Activated T-cell treated with anti-CD3 and anti-CD28 coated beads, Interleukin-2, amount 50 U/mL, for 24 hours (primary cell): ENCODE measurements at regions not wholly inside any gene's neighbourhood (a gene's known extent, or its start where the extent isn't known, plus 50 kb on each side); places are given as distances from the start of the nearest gene placed in this dataset.

Experiments
- DNase-seq: peaks from one replicate; pipeline ENCODE4 v3.0.0-alpha.2; 2020
- H3K27ac Mint-ChIP-seq: 2 replicates; pipeline ENCODE4 v1.8.0; 2020; ENCODE audit warnings: mild to moderate bottlenecking, mixed read lengths
- H3K27me3 Mint-ChIP-seq: 2 replicates; pipeline ENCODE4 v1.8.0; 2020; ENCODE audit warnings: mixed read lengths
- H3K36me3 Mint-ChIP-seq: 2 replicates; pipeline ENCODE4 v1.8.0; 2020; ENCODE audit warnings: low read depth, mixed read lengths
- H3K4me1 Mint-ChIP-seq: 2 replicates; pipeline ENCODE4 v1.8.0; 2020; ENCODE audit warnings: low read depth, mixed read lengths
- H3K4me3 Mint-ChIP-seq: 2 replicates; pipeline ENCODE4 v1.8.0; 2020; ENCODE audit warnings: mild to moderate bottlenecking, moderate library complexity, mixed read lengths
- H3K9me3 Mint-ChIP-seq: 2 replicates; pipeline ENCODE4 v1.8.0; 2020; ENCODE audit warnings: mixed read lengths

DNA sequence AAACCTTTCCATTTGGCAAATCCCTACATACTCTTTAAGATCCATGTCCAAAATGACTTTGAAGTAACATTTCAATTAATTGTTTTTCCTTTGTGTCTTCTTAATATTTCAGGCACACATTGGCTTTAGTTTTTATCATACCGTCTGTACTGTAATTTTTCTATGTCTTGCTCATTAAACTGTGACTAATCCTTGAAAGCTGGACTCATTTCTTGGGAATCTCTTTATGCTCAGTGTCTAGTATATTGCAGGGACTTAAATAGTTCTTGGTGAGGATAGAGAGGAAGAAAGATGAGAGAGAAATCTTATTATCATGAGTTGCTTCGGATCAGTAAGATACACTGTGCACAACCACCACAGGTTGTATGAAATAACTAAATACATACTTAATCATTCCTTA lies 448.3 kb upstream of the ST6GAL2 start:
- Mint-ChIP-seq H3K27ac (no peak overlapping the region), H3K4me1 (no peaks in the 10 kb centered on the region), H3K4me3 (no peak overlapping the region), H3K9me3 (peaks cover 16% of the 10 kb centered on the region), H3K36me3 (no peaks in the 10 kb centered on the region), H3K27me3 (no peaks in the 10 kb centered on the region)
- DNase-seq, result no peak

DNA sequence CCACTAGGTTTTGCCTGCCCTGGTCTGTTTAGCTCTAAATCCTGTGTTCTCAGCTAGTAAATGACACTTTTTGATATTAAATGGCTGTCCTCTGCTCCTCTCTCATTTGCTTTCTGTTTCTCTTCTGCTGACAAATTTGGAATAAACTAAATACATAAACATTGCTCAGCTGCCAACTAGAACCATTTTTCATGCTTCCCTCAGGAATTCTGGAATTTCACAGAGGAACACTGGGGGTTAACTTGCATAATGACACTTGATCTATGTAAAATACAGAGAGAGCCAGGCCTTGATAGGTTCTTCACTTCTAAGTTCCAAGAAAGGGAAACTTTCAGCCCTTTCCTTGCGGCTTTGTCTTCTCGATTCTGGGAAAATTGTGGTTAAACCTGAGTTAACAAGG lies 450.6 kb upstream of the ST6GAL2 start:
- no peaks in the 10 kb centered on the region for H3K27me3 Mint-ChIP-seq
- DNase-seq, result no peak

DNA sequence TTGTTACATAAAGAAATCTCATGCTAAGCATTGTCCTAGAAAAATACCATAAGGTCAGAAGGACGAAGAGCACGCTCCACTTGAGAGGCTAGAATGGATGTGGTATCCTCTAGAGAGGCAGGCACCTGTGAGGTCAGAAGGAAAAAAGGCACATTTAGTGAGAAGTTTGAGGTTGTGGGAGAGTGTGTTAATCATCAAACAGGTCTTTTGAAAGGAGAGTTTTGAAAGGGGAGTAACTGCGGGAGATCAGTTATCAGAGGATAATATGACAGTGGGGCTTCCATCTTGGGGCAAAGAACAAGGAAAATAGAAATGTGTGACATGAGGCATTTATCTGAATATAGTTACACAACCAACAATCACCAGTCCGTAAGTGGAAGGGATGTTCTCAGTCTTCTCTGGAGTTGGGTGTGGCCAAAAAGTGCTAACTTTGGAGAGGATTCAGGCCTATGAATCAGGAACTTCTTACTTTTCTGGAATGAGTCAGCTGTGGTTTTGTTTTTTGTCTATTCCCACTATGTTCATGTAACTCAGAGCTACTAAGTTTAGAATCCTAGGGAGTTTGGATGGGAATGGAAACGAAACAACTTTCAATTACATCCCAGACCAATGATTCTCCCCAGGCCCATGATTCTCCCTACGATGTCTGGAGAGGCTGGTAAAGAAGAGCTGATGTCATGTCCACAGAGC lies 451.4 kb upstream of the ST6GAL2 start:
- H3K27me3 Mint-ChIP-seq, result no peaks in the 10 kb centered on the region

More for the DNA sequence above, 450.6 kb upstream of the ST6GAL2 start:
- H3K36me3 Mint-ChIP-seq, result no peaks in the 10 kb centered on the region
- no peak overlapping the region for H3K4me3 Mint-ChIP-seq
- H3K9me3 Mint-ChIP-seq, result peaks cover 23% of the 10 kb centered on the region
- no peak overlapping the region for H3K27ac Mint-ChIP-seq
- H3K4me1 Mint-ChIP-seq, result no peaks in the 10 kb centered on the region

DNA sequence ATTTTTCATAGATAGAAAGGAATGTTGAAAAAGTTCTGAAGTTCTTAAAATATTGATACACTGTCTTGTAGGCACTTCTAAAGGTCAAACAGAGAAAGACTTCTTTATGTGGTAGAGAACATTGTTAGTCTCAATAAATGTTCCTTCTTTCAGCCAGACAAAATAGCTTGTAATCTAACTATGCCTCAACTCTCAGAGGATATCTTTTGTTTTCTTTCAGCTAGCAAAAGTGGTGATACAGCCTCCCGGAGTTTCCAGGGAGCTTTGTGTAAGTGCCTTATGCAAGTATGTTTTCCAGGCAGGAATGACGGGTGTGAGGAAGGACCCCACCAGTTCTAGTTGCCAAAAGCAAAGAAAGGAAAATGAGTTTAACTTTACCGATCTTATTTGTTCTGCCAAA lies 452.1 kb upstream of the ST6GAL2 start:
- Mint-ChIP-seq H3K36me3 (no peaks in the 10 kb centered on the region), H3K27me3 (no peaks in the 10 kb centered on the region), H3K27ac (no peak overlapping the region), H3K9me3 (peaks cover 22% of the 10 kb centered on the region), H3K4me3 (no peak overlapping the region), H3K4me1 (no peaks in the 10 kb centered on the region)
- no peak for DNase-seq

More for the DNA sequence above, 451.4 kb upstream of the ST6GAL2 start:
- Mint-ChIP-seq H3K9me3 (peaks cover 20% of the 10 kb centered on the region), H3K27ac (no peak overlapping the region), H3K4me1 (no peaks in the 10 kb centered on the region), H3K4me3 (no peak overlapping the region), H3K36me3 (no peaks in the 10 kb centered on the region)
- DNase-seq, result no peak

DNA sequence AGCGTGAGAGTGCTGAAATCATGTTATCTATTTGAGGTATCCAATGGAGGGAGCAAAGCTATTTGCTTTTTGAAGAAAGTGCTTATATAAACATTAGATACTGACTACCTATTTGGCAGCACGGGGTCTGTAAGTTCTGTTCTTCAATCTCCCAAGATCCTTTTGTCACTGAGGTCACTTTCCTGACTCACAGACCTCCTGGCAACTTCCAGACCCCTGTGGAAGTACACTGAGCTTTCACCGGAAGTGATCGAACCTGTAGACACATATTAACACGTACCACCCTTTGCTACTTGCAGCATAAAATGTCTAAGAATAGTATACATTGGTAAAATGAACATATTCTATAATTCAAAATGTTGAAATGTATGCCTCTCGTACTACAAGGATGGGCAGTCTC lies 452.6 kb upstream of the ST6GAL2 start:
- no peaks in the 10 kb centered on the region for H3K27me3 Mint-ChIP-seq
- H3K4me1 Mint-ChIP-seq, result no peaks in the 10 kb centered on the region
- DNase-seq, result no peak
- H3K36me3 Mint-ChIP-seq, result no peaks in the 10 kb centered on the region
- no peak overlapping the region for H3K27ac Mint-ChIP-seq
- no peak overlapping the region for H3K4me3 Mint-ChIP-seq
- peaks cover 22% of the 10 kb centered on the region for H3K9me3 Mint-ChIP-seq

DNA sequence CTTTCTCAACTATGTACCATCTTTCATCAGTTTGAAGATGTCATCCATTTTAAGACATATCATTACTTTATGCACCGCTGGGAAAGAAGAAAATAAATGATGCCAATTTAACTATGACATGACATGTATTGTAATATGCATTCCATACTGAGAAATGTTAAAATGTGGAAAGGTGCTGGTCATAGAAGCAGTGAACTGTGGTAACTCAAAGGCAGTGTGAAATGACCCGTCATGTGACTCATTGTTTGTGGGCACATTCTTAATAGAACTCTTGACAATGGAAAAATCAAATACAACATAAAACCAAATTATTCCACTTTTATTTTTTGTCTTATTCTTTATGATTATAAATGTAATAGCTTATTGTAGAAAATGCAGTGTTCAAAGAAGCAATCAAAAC lies 455.0 kb upstream of the ST6GAL2 start:
- no peak overlapping the region for H3K27ac Mint-ChIP-seq
- peaks cover 22% of the 10 kb centered on the region for H3K9me3 Mint-ChIP-seq
- no peaks in the 10 kb centered on the region for H3K27me3 Mint-ChIP-seq
- H3K4me3 Mint-ChIP-seq, result no peak overlapping the region
- H3K36me3 Mint-ChIP-seq, result no peaks in the 10 kb centered on the region
- DNase-seq, result no peak
- no peaks in the 10 kb centered on the region for H3K4me1 Mint-ChIP-seq

DNA sequence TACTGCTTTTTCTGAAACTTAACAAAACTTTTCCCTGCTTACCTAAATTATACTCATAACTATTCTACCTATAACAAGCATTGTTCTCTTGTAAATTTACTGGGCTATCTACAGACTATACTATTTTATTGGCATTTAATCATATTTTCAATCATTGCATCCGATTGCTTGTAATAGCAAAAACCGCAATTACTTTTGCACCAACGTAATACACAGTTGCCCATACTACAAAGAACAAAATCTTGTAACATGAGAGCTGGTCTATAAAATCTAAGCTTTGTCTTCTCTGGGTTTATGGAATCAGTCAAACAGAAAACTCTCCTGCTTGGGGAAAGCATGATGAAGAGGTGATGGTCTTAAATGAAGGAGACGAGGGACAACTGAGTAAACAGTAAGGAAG lies 463.4 kb upstream of the ST6GAL2 start:
- no peak overlapping the region for H3K4me3 Mint-ChIP-seq

DNA sequence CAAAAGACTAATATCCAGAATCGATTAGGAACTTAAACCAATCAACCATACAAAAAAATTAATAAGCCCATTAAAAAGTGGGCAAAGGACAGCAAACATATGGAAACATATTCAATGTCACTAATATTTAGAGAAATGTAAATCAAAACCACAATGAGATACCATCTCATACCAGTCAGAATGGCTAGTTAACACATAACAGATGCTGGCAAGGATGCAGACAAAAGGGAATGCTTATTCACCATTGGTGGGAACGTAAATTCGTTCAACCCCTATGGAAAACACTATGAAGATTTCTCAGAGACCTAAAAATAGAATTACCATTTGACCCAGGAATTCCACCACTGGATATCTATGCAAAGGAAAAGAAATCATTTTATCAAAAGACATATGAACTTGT lies 468.2 kb upstream of the ST6GAL2 start:
- DNase-seq, result no peak
- no peak overlapping the region for H3K4me3 Mint-ChIP-seq
- H3K36me3 Mint-ChIP-seq, result no peaks in the 10 kb centered on the region
- no peaks in the 10 kb centered on the region for H3K4me1 Mint-ChIP-seq
- no peaks in the 10 kb centered on the region for H3K27me3 Mint-ChIP-seq
- H3K27ac Mint-ChIP-seq, result no peak overlapping the region
- peaks cover 6% of the 10 kb centered on the region for H3K9me3 Mint-ChIP-seq

More for the DNA sequence above, 463.4 kb upstream of the ST6GAL2 start:
- Mint-ChIP-seq H3K27me3 (no peaks in the 10 kb centered on the region), H3K9me3 (peaks cover 6% of the 10 kb centered on the region), H3K4me1 (no peaks in the 10 kb centered on the region), H3K27ac (no peak overlapping the region), H3K36me3 (no peaks in the 10 kb centered on the region)
- no peak for DNase-seq

DNA sequence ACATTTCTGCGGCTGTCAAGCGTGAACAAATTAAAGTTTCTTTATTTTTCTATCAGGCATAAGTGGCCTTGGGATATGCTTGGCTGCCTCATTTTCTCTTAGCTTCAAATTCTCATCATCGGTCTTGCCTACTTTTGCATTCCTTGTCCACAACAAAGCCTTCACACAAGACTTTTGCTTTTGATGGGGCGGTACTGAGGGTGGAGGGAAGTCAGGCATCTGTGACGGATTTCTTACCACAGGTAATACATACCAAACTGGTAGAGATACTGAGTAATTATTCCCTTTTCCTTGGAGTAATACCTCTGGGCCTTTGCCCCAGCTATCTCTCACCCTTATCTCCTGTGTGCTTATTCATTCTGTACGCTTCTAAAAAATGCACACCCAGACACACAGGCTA lies 468.3 kb upstream of the RGPD4 start:
- Mint-ChIP-seq H3K36me3 (no peaks in the 10 kb centered on the region), H3K4me3 (no peak overlapping the region), H3K27ac (no peak overlapping the region), H3K4me1 (no peaks in the 10 kb centered on the region), H3K27me3 (no peaks in the 10 kb centered on the region), H3K9me3 (peaks cover 3% of the 10 kb centered on the region)
- DNase-seq, result no peak

DNA sequence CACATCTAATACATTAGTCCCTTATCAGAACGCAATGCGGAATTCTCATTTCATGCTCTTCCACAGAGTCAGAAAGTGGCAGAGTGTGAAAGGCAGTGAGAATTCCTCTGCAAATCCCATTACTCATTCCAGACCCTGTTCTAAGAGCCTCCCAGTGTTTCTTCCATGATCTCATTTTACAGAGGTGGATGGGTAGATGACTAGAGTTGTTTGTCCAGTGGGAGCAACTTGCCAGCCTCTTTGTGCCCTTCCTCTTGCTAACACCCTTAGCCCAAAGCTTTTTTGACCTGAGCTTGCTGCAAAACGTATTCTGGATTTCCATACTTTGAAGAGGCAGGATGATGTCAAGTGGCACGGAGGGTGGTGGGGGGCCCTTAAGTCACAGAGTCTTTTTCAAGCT lies 467.7 kb upstream of the RGPD4 start:
- Mint-ChIP-seq H3K9me3 (peaks cover 2% of the 10 kb centered on the region), H3K4me1 (no peaks in the 10 kb centered on the region), H3K4me3 (no peak overlapping the region), H3K27ac (no peak overlapping the region), H3K36me3 (no peaks in the 10 kb centered on the region), H3K27me3 (no peaks in the 10 kb centered on the region)
- DNase-seq, result no peak

DNA sequence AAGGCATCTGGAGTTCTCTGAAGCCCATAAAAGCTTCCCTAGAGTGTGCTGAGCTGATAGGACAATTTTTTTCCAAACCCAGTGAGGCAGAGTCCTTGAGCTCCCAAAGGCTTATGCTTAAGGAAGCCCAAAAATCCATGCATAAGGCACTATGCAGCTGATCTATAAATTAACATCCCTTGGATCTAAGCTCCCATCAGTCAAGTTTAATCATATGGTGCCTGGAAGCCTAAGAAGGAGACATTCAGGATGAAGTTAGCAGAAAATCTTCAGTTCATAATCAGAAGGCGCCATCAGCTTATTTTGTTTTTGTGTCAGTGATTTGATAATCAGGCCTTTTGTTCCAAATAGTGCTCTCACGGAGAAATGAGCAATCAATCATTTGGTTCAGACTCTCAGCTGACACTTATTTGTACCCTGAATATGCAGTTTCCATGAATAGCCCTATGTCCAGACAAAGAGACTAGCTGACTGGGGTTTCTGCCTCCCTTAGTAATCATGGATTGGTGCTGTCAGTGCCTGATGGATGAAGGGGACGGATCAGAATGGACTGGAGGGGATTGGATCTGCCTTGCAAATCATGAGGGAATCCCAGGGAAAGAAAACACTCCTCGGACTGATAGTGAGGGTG lies 464.8 kb upstream of the RGPD4 start:
- no peak overlapping the region for H3K4me3 Mint-ChIP-seq
- H3K4me1 Mint-ChIP-seq, result no peaks in the 10 kb centered on the region
- no peak for DNase-seq
- peaks cover 3% of the 10 kb centered on the region for H3K9me3 Mint-ChIP-seq
- H3K27ac Mint-ChIP-seq, result no peak overlapping the region
- no peaks in the 10 kb centered on the region for H3K27me3 Mint-ChIP-seq
- H3K36me3 Mint-ChIP-seq, result no peaks in the 10 kb centered on the region

DNA sequence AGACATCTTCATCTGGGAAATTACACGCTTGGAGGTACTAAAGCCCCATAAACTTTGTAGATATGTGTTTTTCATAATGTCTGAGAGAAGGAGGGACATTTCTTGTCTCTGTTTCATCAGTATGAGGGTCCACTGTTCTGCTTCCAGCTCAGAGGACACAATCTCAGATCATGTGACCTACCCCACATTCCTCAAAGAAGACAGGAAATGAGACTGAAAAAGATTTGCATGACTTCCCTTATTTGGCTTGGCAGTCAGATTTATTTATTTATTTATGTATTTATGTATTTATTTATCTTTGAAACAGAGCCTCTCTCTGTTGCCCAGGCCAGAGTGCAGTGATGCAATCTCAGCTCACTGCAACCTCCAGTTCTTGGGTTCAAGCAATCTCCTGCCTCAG lies 463.7 kb upstream of the RGPD4 start:
- Mint-ChIP-seq H3K4me1 (no peaks in the 10 kb centered on the region), H3K4me3 (no peak overlapping the region), H3K9me3 (peaks cover 3% of the 10 kb centered on the region), H3K27ac (no peak overlapping the region), H3K36me3 (no peaks in the 10 kb centered on the region), H3K27me3 (no peaks in the 10 kb centered on the region)
- no peak for DNase-seq

DNA sequence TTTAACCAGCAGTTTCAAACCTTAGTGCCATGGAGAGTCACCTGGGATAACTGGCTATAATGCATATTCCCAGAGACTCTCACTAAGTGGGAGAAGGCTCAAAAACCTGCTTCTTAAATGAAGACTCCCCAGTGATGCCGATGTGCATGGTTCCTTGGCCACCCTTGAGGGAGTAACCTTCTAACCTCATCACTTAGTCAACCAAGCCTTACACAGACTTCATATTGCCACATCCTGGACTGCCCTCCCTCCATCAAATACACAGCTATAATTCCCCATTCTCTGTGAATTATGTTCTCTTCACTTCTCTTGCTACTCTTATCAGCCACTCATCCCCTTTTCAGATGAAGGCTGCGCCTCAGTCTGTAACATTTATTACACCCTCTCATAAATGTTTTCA lies 462.9 kb upstream of the RGPD4 start:
- Mint-ChIP-seq H3K27ac (no peak overlapping the region), H3K4me3 (no peak overlapping the region), H3K36me3 (no peaks in the 10 kb centered on the region), H3K4me1 (no peaks in the 10 kb centered on the region), H3K9me3 (peaks cover 3% of the 10 kb centered on the region), H3K27me3 (no peaks in the 10 kb centered on the region)
- no peak for DNase-seq

DNA sequence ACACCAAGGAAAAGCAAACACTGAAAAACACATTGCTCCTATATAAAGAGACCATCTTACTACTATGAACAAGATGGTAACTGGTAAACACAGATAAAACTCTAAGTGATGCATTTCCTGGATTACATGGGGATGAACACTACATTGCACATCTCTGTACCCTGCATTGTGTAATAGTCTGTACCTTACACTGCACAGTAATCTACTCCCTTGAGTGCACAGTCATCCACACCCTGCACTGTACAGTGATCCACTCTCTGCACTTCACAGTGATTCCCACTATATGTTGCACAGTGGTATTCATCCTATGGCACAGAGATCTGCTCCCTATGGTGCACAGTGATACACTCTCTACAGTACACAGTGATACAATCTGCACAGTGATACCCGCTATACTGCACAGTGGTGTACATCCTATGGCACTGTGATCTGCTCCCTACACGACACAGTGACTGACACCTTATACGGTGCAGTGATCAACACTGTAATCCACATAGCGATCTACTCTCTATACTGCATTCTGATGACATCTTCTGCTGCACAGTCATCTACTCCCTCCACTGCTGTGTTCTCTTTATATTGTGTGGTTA lies 462.2 kb upstream of the RGPD4 start:
- H3K36me3 Mint-ChIP-seq, result no peaks in the 10 kb centered on the region
- H3K9me3 Mint-ChIP-seq, result peaks cover 7% of the 10 kb centered on the region
- H3K27ac Mint-ChIP-seq, result no peak overlapping the region
- no peak for DNase-seq
- no peaks in the 10 kb centered on the region for H3K27me3 Mint-ChIP-seq
- no peaks in the 10 kb centered on the region for H3K4me1 Mint-ChIP-seq
- no peak overlapping the region for H3K4me3 Mint-ChIP-seq

DNA sequence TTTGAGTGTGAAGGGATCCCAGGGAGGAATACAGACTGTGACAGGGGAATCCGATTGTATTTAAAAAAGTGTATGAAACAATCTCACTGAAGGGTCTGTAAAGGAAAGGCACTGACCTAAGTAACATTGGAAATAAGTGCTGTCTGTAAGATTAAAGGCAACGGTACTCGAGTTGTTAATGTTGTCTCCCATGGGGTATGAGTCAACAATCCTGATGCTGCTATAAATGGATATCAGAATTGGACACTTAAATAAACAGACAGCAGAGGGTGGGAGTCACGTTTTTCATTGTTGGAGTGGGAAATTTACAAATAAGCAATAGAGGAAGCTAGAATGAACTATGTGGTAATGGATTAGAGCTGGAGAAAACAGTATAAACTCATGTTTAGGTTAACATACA lies 452.4 kb upstream of the RGPD4 start:
- H3K27me3 Mint-ChIP-seq, result no peaks in the 10 kb centered on the region
- no peaks in the 10 kb centered on the region for H3K36me3 Mint-ChIP-seq
- H3K9me3 Mint-ChIP-seq, result peaks cover 5% of the 10 kb centered on the region
- no peak overlapping the region for H3K4me3 Mint-ChIP-seq
- H3K27ac Mint-ChIP-seq, result no peak overlapping the region
- DNase-seq, result no peak
- no peaks in the 10 kb centered on the region for H3K4me1 Mint-ChIP-seq
